ENCODE measurements at regions not wholly inside any gene's neighbourhood (a gene's known extent, or its start where the extent isn't known, plus 50 kb on each side); places are given as distances from the start of the nearest gene placed in this dataset.

DNA sequence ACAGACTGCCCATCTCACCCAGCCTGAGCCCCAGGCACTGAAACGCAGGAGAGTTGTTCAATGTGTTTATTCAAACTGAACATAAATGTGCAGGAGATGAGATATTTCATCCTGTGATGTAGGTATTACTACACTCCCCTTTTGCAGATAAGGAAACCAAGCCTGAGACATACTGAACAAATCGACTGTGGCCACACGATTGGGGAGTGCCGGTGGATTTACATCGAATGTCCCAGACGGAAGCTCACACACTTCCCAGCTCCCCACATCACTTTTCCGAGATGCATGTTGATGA lies 94.8 kb upstream of the ALKAL2 start:
- Histone ChIP-seq H3K23ac (ENCODE audit: insufficient read length) (no peak overlapping the region), H3K23me2 (ENCODE audit: low read depth, low read length) (no peaks in the 10 kb centered on the region), H2BK5ac (ENCODE audit: low read depth, low read length) (no peak overlapping the region), H3K27me3 (replicated peaks in 1 of 4; ENCODE audit: control insufficient read depth in 3 of 4, extremely low read depth in 1 of 4, insufficient read depth in 3 of 4, low read length in 3 of 4) (no peaks in the 10 kb centered on the region; a peak in 2 of 7 replicates), H3K56ac (replicated peaks; ENCODE audit: insufficient read length, low read depth, low read length) (no peak overlapping the region), H2BK120ac (replicated peaks; ENCODE audit: low read depth, low read length) (no peak overlapping the region), H2BK20ac (ENCODE audit: low read length) (no peak overlapping the region), H4K8ac (ENCODE audit: extremely low read depth, insufficient read depth, low read length) (no peak overlapping the region), H3K36me3 (ENCODE audit: control insufficient read depth in 2 of 4, insufficient read depth in 4 of 4, low read length in 3 of 4) (no peaks in the 10 kb centered on the region), H2AK5ac (ENCODE audit: low read depth, low read length) (no peak overlapping the region), H3K79me2 (ENCODE audit: control insufficient read depth in 1 of 2, insufficient read depth in 2 of 2, low read length in 2 of 2) (no peaks in the 10 kb centered on the region), H3K9me3 (ENCODE audit: insufficient read depth in 2 of 2, low read depth in 1 of 2, low read length in 1 of 2) (no peaks in the 10 kb centered on the region), H3K4me1 (replicated peaks in 1 of 4; ENCODE audit: control insufficient read depth in 3 of 4, insufficient read depth in 4 of 4, low read length in 3 of 4) (peaks cover 0 to 16% (median 5%) of the 10 kb centered on the region in 4 experiments; a peak in 5 of 7 replicates), H4K91ac (replicated peaks; ENCODE audit: insufficient read length, low read length) (no peak overlapping the region), H4K5ac (ENCODE audit: insufficient read length, low read depth, low read length) (no peak overlapping the region), H2BK15ac (ENCODE audit: low read length) (no peak overlapping the region), H3K18ac (ENCODE audit: extremely low read depth, low read length) (no peak overlapping the region), H3K14ac (ENCODE audit: insufficient read length) (no peak overlapping the region), H2AFZ (ENCODE audit: low read length) (no peak overlapping the region), H3K79me1 (ENCODE audit: low read depth, low read length) (no peaks in the 10 kb centered on the region), H2BK12ac (ENCODE audit: low read depth, low read length) (no peak overlapping the region), H4K20me1 (replicated peaks in 1 of 2; ENCODE audit: control insufficient read depth in 1 of 2, insufficient read depth in 2 of 2, low read length in 2 of 2) (no peaks in the 10 kb centered on the region), H3K4me3 (ENCODE audit: extremely low read depth in 1 of 4, insufficient read depth in 2 of 4, low read depth in 3 of 4, low read length in 4 of 4) (no peak overlapping the region), H3K27ac (ENCODE audit: low read depth, low read length) (no peak overlapping the region), H3K9ac (replicated peaks in 1 of 4; ENCODE audit: extremely low read depth in 1 of 4, low read depth in 3 of 4, low read length in 3 of 4) (no peak overlapping the region), H3K4ac (replicated peaks; ENCODE audit: insufficient read length, low read depth, low read length) (no peak overlapping the region), H3K4me2 (ENCODE audit: insufficient read depth in 1 of 2, low read depth in 2 of 2, low read length in 2 of 2) (no peak overlapping the region; a peak in 1 of 4 replicates)
- POLR2A ChIA-PET (ENCODE audit: partially characterized antibody): no interaction called here
- DNase-seq (ENCODE audit: low read depth in 1 of 2, low spot score in 2 of 2) (no peak), FAIRE-seq (no peak)
- CTCF ChIA-PET (ENCODE audit: partially characterized antibody): interaction anchor here (0.6 to 1.7 kb wide), 5 partner anchors 10 to 92 kb away, joined by 3 to 5 read pairs (median 3); no protein-coding TSS in a partner anchor
- 87% methylated on average over 7 of the region's 7 CpGs; no CpG with 5 or more reads in 1 of the 2 experiments for WGBS, 2 experiments (ENCODE audit: extremely low coverage in 1 of 2, insufficient coverage in 1 of 2, insufficient read length in 1 of 2, insufficient replicate concordance in 2 of 2, low coverage in 1 of 2, low lambda C conversion rate in 2 of 2, missing lambda C conversion rate in 1 of 2)
- TF ChIP-seq EZH2 (IDR thresholded peaks at IDR 0.05; ENCODE audit: low read depth, low read length, severe bottlenecking): no peak
- TF ChIP-seq PHF8 (conservative IDR thresholded peaks at IDR 0.05; ENCODE audit: low read depth, low read length): no peak
